HepG2 (cell line): ENCODE measurements at regions not wholly inside any gene's neighbourhood (a gene's known extent, or its start where the extent isn't known, plus 50 kb on each side); places are given as distances from the start of the nearest gene placed in this dataset.

Experiments used
- ATAC-seq: fragments of 200-7000 bp; cut with Tn5 transposase; 3 replicates; pipeline ENCODE4 v1.9.1; 2020; ENCODE audit warnings: mild to moderate bottlenecking, moderate library complexity
- BruUV-seq: library from RNA; stranded (reverse); fragments of 400-500 nt; replicated peaks from 2 replicates; lab custom pipeline; 2021; lab: Mats Ljungman, UMichigan
- CTCF ChIA-PET: fragments of 300-600 bp; formaldehyde crosslinking; extraction: SDS; loops from one replicate; lab custom pipeline; 2021; ENCODE audit warnings: low total read pairs, inconsistent platforms, low intra/inter-chr PET ratio; lab: Yijun Ruan, JAX
- POLR2A ChIA-PET: fragments of 350-600 bp; sonication (Branson Sonifier 250); formaldehyde crosslinking; loops from one replicate; lab custom pipeline; 2020; ENCODE audit warnings: antibody characterized with exemption, inconsistent platforms; lab: Yijun Ruan, JAX
- DNase-seq: peaks from one replicate; pipeline ENCODE4 v3.0.0-alpha.2; 2015; ENCODE audit warnings: low spot score
- FAIRE-seq: peaks from 3 replicates; lab custom pipeline; 2011; peaks lifted over from hg19 to GRCh38; lab: Jason Lieb, UNC
- H2AFZ ChIP-seq: one replicate; pipeline ENCODE4 v1.6.1; 2011; ENCODE audit warnings: low read length, inconsistent platforms
- H3K27ac ChIP-seq: fragments of 300-600 bp; 3 replicates; pipeline ENCODE4 v1.8.0; 2011; ENCODE audit warnings: mixed run types, mild to moderate bottlenecking, mixed read lengths, low read length, inconsistent platforms; ENCODE audit not compliant: insufficient read depth; ENCODE audit errors: extremely low read length
- H3K27me3 ChIP-seq, 2 experiments: fragments of 200-600 bp in 1 of 2; 2 replicates in 1 of 2; 3 replicates in 1 of 2; pipeline versions ENCODE4 v1.6.0 to v1.8.0; 2011; ENCODE audit warnings: low read length in 2 of 2, mild to moderate bottlenecking in 2 of 2, moderate library complexity in 2 of 2, inconsistent platforms in 1 of 2; ENCODE audit not compliant: insufficient read depth in 2 of 2, control insufficient read depth in 1 of 2
- H3K36me3 ChIP-seq, 2 experiments: fragments of 200-600 bp in 1 of 2; replicated peaks in 1 of 2; 2 replicates in 1 of 2; 3 replicates in 1 of 2; pipeline versions ENCODE4 v1.5.1 to v1.8.0; 2011; ENCODE audit warnings: low read length in 2 of 2, inconsistent platforms in 1 of 2; ENCODE audit not compliant: insufficient read depth in 2 of 2, control insufficient read depth in 1 of 2
- H3K4me1 ChIP-seq: 2 replicates; pipeline ENCODE4 v1.5.1; 2012; ENCODE audit warnings: low read length, inconsistent platforms; ENCODE audit not compliant: insufficient read depth
- H3K4me2 ChIP-seq: 2 replicates; pipeline ENCODE4 v1.6.0; 2011; ENCODE audit warnings: low read depth, low read length, inconsistent platforms
- H3K4me3 ChIP-seq, 3 experiments: fragments of 200-600 bp in 1 of 3; sonication (generic), shearing (Covaris generic) in 1 of 3; replicated peaks in 1 of 3; 2 replicates each; pipeline ENCODE4 v1.5.1; 2011 to 2016; ENCODE audit warnings: low read length in 3 of 3, inconsistent platforms in 2 of 3, low read depth in 2 of 3, mild to moderate bottlenecking in 2 of 3, control low read depth in 1 of 3, mixed read lengths in 1 of 3; ENCODE audit not compliant: insufficient read depth in 1 of 3
- H3K79me2 ChIP-seq: one replicate; pipeline ENCODE4 v1.6.1; 2011; ENCODE audit warnings: low read length, inconsistent platforms; ENCODE audit not compliant: insufficient read depth
- H3K9ac ChIP-seq: 2 replicates; pipeline ENCODE4 v1.6.0; 2011; ENCODE audit warnings: mild to moderate bottlenecking, low read depth, low read length, inconsistent platforms; ENCODE audit not compliant: insufficient read depth
- H3K9me3 ChIP-seq: 2 replicates; pipeline ENCODE4 v1.5.1; 2012; ENCODE audit warnings: mild to moderate bottlenecking, low read length
- H4K20me1 ChIP-seq: 2 replicates; pipeline ENCODE4 v1.6.0; 2011; ENCODE audit warnings: inconsistent platforms, mild to moderate bottlenecking, low read length, moderate library complexity; ENCODE audit not compliant: insufficient read depth
- CBX1 ChIP-seq: IDR thresholded peaks from one replicate; pipeline ENCODE4 v1.6.1; 2016; ENCODE audit warnings: antibody characterized with exemption, low read depth
- CC2D1A ChIP-seq: sonication (generic); formaldehyde crosslinking; IDR thresholded peaks from 2 replicates; pipeline ENCODE4 v1.8.1; 2023; ENCODE audit warnings: mild to moderate bottlenecking, missing genetic modification reagents
- DPF2 ChIP-seq: sonication (generic); formaldehyde crosslinking; IDR thresholded peaks from 2 replicates; pipeline ENCODE4 v1.4.0; 2020; ENCODE audit warnings: mild to moderate bottlenecking, low read depth, missing genetic modification reagents, borderline replicate concordance
- FOSL1 ChIP-seq: sonication (generic); formaldehyde crosslinking; IDR thresholded peaks from 2 replicates; pipeline ENCODE4 v1.9.0; 2021; ENCODE audit warnings: missing genetic modification reagents, borderline replicate concordance
- FOXA1 ChIP-seq, 2 experiments: fragments of 450-650 bp in 1 of 2; sonication (generic) in 1 of 2; formaldehyde crosslinking in 1 of 2; IDR thresholded peaks; 2 replicates each; pipeline versions ENCODE4 v1.4.0 to v1.6.1; 2016 to 2020; ENCODE audit warnings: missing genetic modification reagents in 1 of 2
- FOXA3 ChIP-seq: IDR thresholded peaks from 2 replicates; pipeline ENCODE4 v1.6.1; 2016; ENCODE audit warnings: missing genetic modification reagents, missing compliant biosample characterization
- HBP1 ChIP-seq: IDR thresholded peaks from 2 replicates; pipeline ENCODE4 v1.6.1; 2016; ENCODE audit warnings: low read depth, control low read depth
- HNRNPK ChIP-seq: fragments of 200-400 bp; formaldehyde crosslinking; IDR thresholded peaks from 2 replicates; pipeline ENCODE4 v1.6.1; 2018; ENCODE audit warnings: low read length, low read depth, moderate library complexity, mild to moderate bottlenecking; ENCODE audit not compliant: poor library complexity, severe bottlenecking
- KDM6A ChIP-seq: IDR thresholded peaks from 2 replicates; pipeline ENCODE4 v1.6.1; 2016; ENCODE audit warnings: low read depth
- MED8 ChIP-seq: sonication (generic); formaldehyde crosslinking; IDR thresholded peaks from 2 replicates; pipeline ENCODE4 v1.8.1; 2023; ENCODE audit warnings: mild to moderate bottlenecking, missing genetic modification reagents; ENCODE audit not compliant: insufficient replicate concordance
- TEAD3 ChIP-seq: optimal IDR thresholded peaks from 2 replicates; pipeline ENCODE3; 2016; ENCODE audit warnings: borderline replicate concordance
- TERF1 ChIP-seq: sonication (generic); formaldehyde crosslinking; IDR thresholded peaks from 2 replicates; pipeline ENCODE4 v1.8.0; 2022; ENCODE audit warnings: mild to moderate bottlenecking, missing genetic modification reagents, moderate library complexity
- THYN1 ChIP-seq: sonication (generic); formaldehyde crosslinking; IDR thresholded peaks from 2 replicates; pipeline ENCODE4 v1.8.1; 2023; ENCODE audit warnings: low read depth, mild to moderate bottlenecking, moderate library complexity, missing genetic modification reagents, borderline replicate concordance
- ZFAT ChIP-seq: sonication (generic); formaldehyde crosslinking; conservative IDR thresholded peaks from 2 replicates; pipeline ENCODE4 v1.8.1; 2023; ENCODE audit warnings: missing genetic modification reagents, inconsistent platforms
- ZNF10 ChIP-seq: sonication (generic); formaldehyde crosslinking; IDR thresholded peaks from 2 replicates; pipeline ENCODE4 v1.4.0; 2020; ENCODE audit warnings: mild to moderate bottlenecking, low read depth, missing genetic modification reagents, borderline replicate concordance
- ZNF224 ChIP-seq: sonication (generic); formaldehyde crosslinking; IDR thresholded peaks from 2 replicates; pipeline ENCODE4 v1.5.0; 2020; ENCODE audit warnings: mild to moderate bottlenecking, missing genetic modification reagents
- ZNF496 ChIP-seq: sonication (generic); formaldehyde crosslinking; IDR thresholded peaks from 2 replicates; pipeline ENCODE4 v1.8.1; 2023; ENCODE audit warnings: mild to moderate bottlenecking, moderate library complexity, missing genetic modification reagents; ENCODE audit not compliant: insufficient replicate concordance
- ZNF530 ChIP-seq: sonication (generic); formaldehyde crosslinking; IDR thresholded peaks from 2 replicates; pipeline ENCODE4 v1.5.0; 2020; ENCODE audit warnings: low read depth, mild to moderate bottlenecking, missing genetic modification reagents
- ZNF772 ChIP-seq: sonication (generic); formaldehyde crosslinking; IDR thresholded peaks from 2 replicates; pipeline ENCODE4 v1.5.0; 2020; ENCODE audit warnings: mild to moderate bottlenecking, missing genetic modification reagents
- WGBS: methylation state at CpG from one replicate; pipeline ENCODE4 v1.1.6; 2017; ENCODE audit warnings: low lambda C conversion rate; 5-methylcytosine and 5-hydroxymethylcytosine counted together
- in situ Hi-C: cut with HindIII; loops from 2 replicates; pipeline ENCODE4 v1.10.0; 2017; ENCODE audit warnings: low pct_unique_long_range_greater_than_20kb; ENCODE audit not compliant: extremely low pct_ligation_motif_present
- intact Hi-C: fragments of 100-400 bp; cut with micrococcal nuclease; formaldehyde crosslinking; loops from one replicate; pipeline ENCODE4 v1.10.0; 2022; ENCODE audit not compliant: unreplicated experiment

GRCh38 chr4:52350926-52351325 is 299.8 kb downstream of the SPATA18 start:
- in situ Hi-C loops, result no loop called here

GRCh38 chr4:52358366-52358765 is 300.7 kb downstream of the USP46 start:
- Histone ChIP-seq H3K27me3 (no peaks in the 10 kb centered on the region; a peak in 2 of 5 replicates), H3K79me2 (no peaks in the 10 kb centered on the region), H3K36me3 (no peaks in the 10 kb centered on the region), H3K27ac (no peak overlapping the region), H2AFZ (no peak overlapping the region), H3K4me1 (no peaks in the 10 kb centered on the region), H4K20me1 (no peaks in the 10 kb centered on the region), H3K9me3 (no peaks in the 10 kb centered on the region), H3K4me3 (no peak overlapping the region), H3K9ac (no peak overlapping the region), H3K4me2 (no peak overlapping the region)
- POLR2A ChIA-PET, result no interaction called here
- in situ Hi-C loops (no loop called here), intact Hi-C loops (no loop called here)
- no peak for FAIRE-seq
- no peak for ATAC-seq
- no peak for DNase-seq
- BruUV-seq, result no TSS peak
- WGBS, result 41% methylated on average over 6 of the region's 9 CpGs
- CTCF ChIA-PET, result no interaction called here
- TF ChIP-seq FOXA3 (CRISPR knock-in tag) (no peak), ZFAT (CRISPR knock-in tag) (no peak), ZNF10 (CRISPR knock-in tag) (no peak), FOSL1 (no peak), CC2D1A (CRISPR knock-in tag) (no peak), HNRNPK (no peak), ZNF496 (CRISPR knock-in tag) (no peak), TERF1 (CRISPR knock-in tag) (no peak), TEAD3 (CRISPR knock-in tag) (no peak), CBX1 (no peak), ZNF224 (CRISPR knock-in tag) (no peak)

More at GRCh38 chr4:52350926-52351325, 299.8 kb downstream of the SPATA18 start:
- H3K4me3 ChIP-seq, result no peak overlapping the region
- DNase-seq, result no peak
- H2AFZ ChIP-seq, result no peak overlapping the region
- no peaks in the 10 kb centered on the region; a peak in 1 of 5 replicates for H3K27me3 ChIP-seq
- ATAC-seq, result no peak
- H3K4me1 ChIP-seq, result no peaks in the 10 kb centered on the region
- no TSS peak for BruUV-seq
- H3K79me2 ChIP-seq, result no peaks in the 10 kb centered on the region
- 38% methylated on average over 1 of the region's 1 CpG for WGBS
- H3K9ac ChIP-seq, result no peak overlapping the region
- H3K27ac ChIP-seq, result no peak overlapping the region
- intact Hi-C loops, result no loop called here
- FAIRE-seq, result no peak
- no peaks in the 10 kb centered on the region for H4K20me1 ChIP-seq
- H3K4me2 ChIP-seq, result no peak overlapping the region
- TF ChIP-seq FOXA1 (IDR thresholded peaks at IDR 0.05) (no peak), FOXA1 (CRISPR knock-in tag; IDR thresholded peaks at IDR 0.05) (no peak), KDM6A (CRISPR knock-in tag) (no peak), ZNF530 (CRISPR knock-in tag) (no peak), HBP1 (CRISPR knock-in tag) (no peak), ZNF772 (CRISPR knock-in tag) (no peak), THYN1 (CRISPR knock-in tag) (no peak), MED8 (no peak), DPF2 (no peak)
- POLR2A ChIA-PET, result no interaction called here
- no peaks in the 10 kb centered on the region for H3K9me3 ChIP-seq
- no peaks in the 10 kb centered on the region for H3K36me3 ChIP-seq
- CTCF ChIA-PET, result no interaction called here
